ENCODE measurements at regions not wholly inside any gene's neighbourhood (a gene's known extent, or its start where the extent isn't known, plus 50 kb on each side); places are given as distances from the start of the nearest gene placed in this dataset.

- Histone ChIP-seq H3K9ac (ENCODE audit: low read length) (no peak overlapping the region), H3K4me3 (replicated peaks in 1 of 2; ENCODE audit: low read depth in 1 of 2, low read length in 2 of 2) (no peak overlapping the region), H3K4me1 (ENCODE audit: control insufficient read depth in 1 of 2, insufficient read depth in 2 of 2, low read length in 2 of 2) (no peaks in the 10 kb centered on the region), H3K4me2 (ENCODE audit: low read length) (no peak overlapping the region), H3K9me2 (ENCODE audit: insufficient read depth) (no peaks in the 10 kb centered on the region), H3K27ac (ENCODE audit: low read depth, low read length) (no peak overlapping the region), H3K36me3 (ENCODE audit: control insufficient read depth in 1 of 2, insufficient read depth in 2 of 2, low read length in 2 of 2) (no peaks in the 10 kb centered on the region), H3K79me2 (ENCODE audit: insufficient read depth, low read length) (no peaks in the 10 kb centered on the region), H3K9me3 (ENCODE audit: control insufficient read depth in 1 of 2, insufficient read depth in 1 of 2, low read depth in 1 of 2, low read length in 2 of 2) (no peaks in the 10 kb centered on the region), H2AFZ (ENCODE audit: low read depth, low read length, poor library complexity, severe bottlenecking) (no peak overlapping the region), H4K20me1 (ENCODE audit: insufficient read depth) (no peaks in the 10 kb centered on the region), H3K27me3 (ENCODE audit: insufficient read depth, low read length) (no peaks in the 10 kb centered on the region)
- POLR2A ChIA-PET, result no interaction called here
- no TSS peak for BruUV-seq (replicated peaks)
- ATAC-seq (no peak), DNase-seq (ENCODE audit: low read depth, low spot score) (no peak)
- TF ChIP-seq ELF1 (IDR thresholded peaks at IDR 0.05; ENCODE audit: borderline replicate concordance, low read depth) (no peak), ZNF274 (IDR thresholded peaks at IDR 0.05; ENCODE audit: low read depth, low read length) (no peak), FOSL1 (IDR thresholded peaks at IDR 0.05; ENCODE audit: low read depth) (no peak)
- TF ChIP-seq, protein P1, sequence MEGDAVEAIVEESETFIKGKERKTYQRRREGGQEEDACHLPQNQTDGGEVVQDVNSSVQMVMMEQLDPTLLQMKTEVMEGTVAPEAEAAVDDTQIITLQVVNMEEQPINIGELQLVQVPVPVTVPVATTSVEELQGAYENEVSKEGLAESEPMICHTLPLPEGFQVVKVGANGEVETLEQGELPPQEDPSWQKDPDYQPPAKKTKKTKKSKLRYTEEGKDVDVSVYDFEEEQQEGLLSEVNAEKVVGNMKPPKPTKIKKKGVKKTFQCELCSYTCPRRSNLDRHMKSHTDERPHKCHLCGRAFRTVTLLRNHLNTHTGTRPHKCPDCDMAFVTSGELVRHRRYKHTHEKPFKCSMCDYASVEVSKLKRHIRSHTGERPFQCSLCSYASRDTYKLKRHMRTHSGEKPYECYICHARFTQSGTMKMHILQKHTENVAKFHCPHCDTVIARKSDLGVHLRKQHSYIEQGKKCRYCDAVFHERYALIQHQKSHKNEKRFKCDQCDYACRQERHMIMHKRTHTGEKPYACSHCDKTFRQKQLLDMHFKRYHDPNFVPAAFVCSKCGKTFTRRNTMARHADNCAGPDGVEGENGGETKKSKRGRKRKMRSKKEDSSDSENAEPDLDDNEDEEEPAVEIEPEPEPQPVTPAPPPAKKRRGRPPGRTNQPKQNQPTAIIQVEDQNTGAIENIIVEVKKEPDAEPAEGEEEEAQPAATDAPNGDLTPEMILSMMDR (IDR thresholded peaks at IDR 0.05 in 2 of 3, conservative IDR thresholded peaks at IDR 0.05 in 1 of 3; ENCODE audit: borderline replicate concordance in 1 of 3, insufficient read depth in 1 of 3, low read depth in 2 of 3, low read length in 2 of 3), result no peak
- CTCF ChIA-PET, result no interaction called here
- intact Hi-C loops (cut with micrococcal nuclease), result no loop called here
- RAD21 ChIA-PET (ENCODE audit: low non-redundant PET in 1 of 2, low total read pairs in 2 of 2, uncharacterized antibody in 2 of 2, unreplicated experiment in 2 of 2), result no interaction called here
These were observed 123.6 kb upstream of the CD96 start for GRCh38 chr3:111418391-111418790.

DNA sequence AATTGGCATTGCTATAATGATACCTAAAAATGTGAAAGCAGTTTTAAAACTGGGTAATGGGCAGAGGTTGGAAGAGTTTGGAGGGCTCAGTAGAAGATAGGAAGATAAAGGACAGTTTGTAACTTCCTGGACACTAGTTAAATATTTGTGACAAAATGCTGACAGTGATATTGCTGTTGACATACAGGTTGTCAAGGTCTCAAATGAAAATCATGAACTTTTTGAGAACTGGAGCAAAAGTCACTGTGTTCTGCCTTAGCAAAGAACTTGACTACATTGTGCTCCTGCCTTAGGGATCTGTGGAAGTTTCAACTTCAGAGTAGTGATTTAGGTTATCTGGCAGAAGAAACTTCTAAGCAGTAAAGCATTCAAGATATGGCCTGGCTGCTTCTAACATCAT, 113.7 kb upstream of the CD96 start:
- H4K20me1 ChIP-seq (ENCODE audit: insufficient read depth), result no peaks in the 10 kb centered on the region
- no peaks in the 10 kb centered on the region for H3K36me3 ChIP-seq (ENCODE audit: control insufficient read depth in 1 of 2, insufficient read depth in 2 of 2, low read length in 2 of 2)
- no peak for ATAC-seq
- no peak overlapping the region for H3K4me3 ChIP-seq (replicated peaks in 1 of 2; ENCODE audit: low read depth in 1 of 2, low read length in 2 of 2)
- TF ChIP-seq EGR1 (IDR thresholded peaks at IDR 0.05; ENCODE audit: low read depth) (no peak), SIN3A (IDR thresholded peaks at IDR 0.05; ENCODE audit: low read depth) (no peak), ZBTB33 (IDR thresholded peaks at IDR 0.05; ENCODE audit: extremely low read depth, insufficient replicate concordance, low read length) (no peak), YY1 (IDR thresholded peaks at IDR 0.05; ENCODE audit: extremely low read depth, insufficient replicate concordance, low read depth, low read length) (no peak), JUND (IDR thresholded peaks at IDR 0.05) (no peak), POLR2AphosphoS5 (IDR thresholded peaks at IDR 0.05; ENCODE audit: low read depth, low read length) (no peak), TCF7L2 (IDR thresholded peaks at IDR 0.05; ENCODE audit: borderline replicate concordance, extremely low read depth, insufficient read depth, insufficient read length) (no peak), RAD21 (IDR thresholded peaks at IDR 0.05; ENCODE audit: low read depth) (no peak)
- H3K4me2 ChIP-seq (ENCODE audit: low read length), result no peak overlapping the region
- ChIA-PET CTCF (no interaction called here), RAD21 (ENCODE audit: low non-redundant PET in 1 of 2, low total read pairs in 2 of 2, uncharacterized antibody in 2 of 2, unreplicated experiment in 2 of 2) (no interaction called here), POLR2A (no interaction called here)
- H3K4me1 ChIP-seq (ENCODE audit: control insufficient read depth in 1 of 2, insufficient read depth in 2 of 2, low read length in 2 of 2), result no peaks in the 10 kb centered on the region
- no TSS peak for BruUV-seq (replicated peaks)
- no peak overlapping the region for H2AFZ ChIP-seq (ENCODE audit: low read depth, low read length, poor library complexity, severe bottlenecking)
- no peak overlapping the region for H3K9ac ChIP-seq (ENCODE audit: low read length)
- no peak for DNase-seq (ENCODE audit: low read depth, low spot score)
- no peak overlapping the region for H3K27ac ChIP-seq (ENCODE audit: low read depth, low read length)
- no peaks in the 10 kb centered on the region for H3K27me3 ChIP-seq (ENCODE audit: insufficient read depth, low read length)
- H3K9me2 ChIP-seq (ENCODE audit: insufficient read depth), result no peaks in the 10 kb centered on the region
- H3K79me2 ChIP-seq (ENCODE audit: insufficient read depth, low read length), result no peaks in the 10 kb centered on the region
- H3K9me3 ChIP-seq (ENCODE audit: control insufficient read depth in 1 of 2, insufficient read depth in 1 of 2, low read depth in 1 of 2, low read length in 2 of 2), result no peaks in the 10 kb centered on the region
- intact Hi-C loops (cut with micrococcal nuclease), result no loop called here

Measured in HCT116 (cell line).